ELF-1 (cell line): ENCODE measurements at regions not wholly inside any gene's neighbourhood (a gene's known extent, or its start where the extent isn't known, plus 50 kb on each side); places are given as distances from the start of the nearest gene placed in this dataset.
A peak's percentile ranks its signal among the peaks of the same experiment; 100 is the strongest.
"Not testable (repeated sequence)": the region's sequence is repeated elsewhere in the genome, so short reads cannot be mapped to it uniquely, and the experiment has no call there.

ENCODE experiments used
- DNase-seq: peaks from one replicate; pipeline ENCODE4 v3.0.0-alpha.2; 2016; ENCODE audit warnings: low read depth, low spot score

DNA sequence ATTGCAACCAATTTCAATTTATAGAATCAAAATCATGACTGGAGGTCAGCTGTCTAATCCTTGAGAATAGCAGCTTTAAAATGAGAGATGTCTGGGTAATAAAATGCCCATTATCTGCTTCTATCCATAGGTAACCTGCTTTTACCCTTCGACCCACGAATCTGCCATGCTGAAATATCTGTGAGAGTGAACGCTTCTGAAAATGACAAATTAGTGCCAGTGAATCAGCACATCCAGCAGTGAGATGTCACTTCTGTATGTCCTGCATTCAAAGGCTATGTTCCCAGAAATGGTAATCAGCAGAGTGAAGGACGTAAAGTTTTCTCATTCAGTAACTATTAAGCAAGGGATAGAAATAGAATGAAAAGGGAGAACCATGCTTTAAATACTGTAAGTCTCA is 532.4 kb upstream of the ITGA1 start:
- DNase-seq = no peak

DNA sequence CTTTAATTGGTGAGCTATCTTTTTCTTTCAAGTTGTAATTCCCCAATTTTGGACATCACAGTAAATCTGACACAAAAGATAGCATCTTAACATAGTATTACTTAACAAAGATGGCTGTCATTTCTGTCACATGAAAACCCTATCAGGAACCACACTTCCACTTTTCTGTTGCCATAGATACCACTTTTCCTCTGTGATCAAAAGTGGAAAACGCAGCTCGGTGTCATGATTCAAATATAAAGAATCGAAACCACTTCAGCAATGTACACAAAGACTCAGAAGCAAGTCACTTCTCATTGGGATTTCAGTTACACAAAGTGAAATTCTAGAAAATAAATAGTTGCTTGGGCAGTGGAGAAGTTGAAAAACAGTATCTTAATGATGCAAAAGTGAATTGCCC is 524.9 kb upstream of the ITGA1 start:
- DNase-seq = no peak

DNA sequence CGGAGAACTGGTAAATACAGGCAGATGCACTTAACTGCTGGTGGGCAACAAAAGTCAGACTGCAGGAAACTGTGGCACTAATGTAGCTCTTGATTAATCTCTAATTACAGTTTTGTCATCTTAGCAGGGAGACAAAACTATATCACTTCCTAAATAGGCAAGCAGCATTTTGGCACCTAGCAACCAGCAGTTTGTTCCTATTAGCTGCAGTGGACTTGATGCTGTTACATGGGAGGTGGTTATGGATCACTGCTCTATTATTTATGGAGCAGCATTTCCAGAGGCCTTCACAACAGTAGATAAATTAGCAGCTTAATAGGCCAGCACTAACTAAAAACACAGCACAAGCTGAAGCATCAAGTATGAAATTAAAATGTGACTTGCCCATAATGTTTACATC is 518.3 kb upstream of the ITGA1 start:
- no peak for DNase-seq

DNA sequence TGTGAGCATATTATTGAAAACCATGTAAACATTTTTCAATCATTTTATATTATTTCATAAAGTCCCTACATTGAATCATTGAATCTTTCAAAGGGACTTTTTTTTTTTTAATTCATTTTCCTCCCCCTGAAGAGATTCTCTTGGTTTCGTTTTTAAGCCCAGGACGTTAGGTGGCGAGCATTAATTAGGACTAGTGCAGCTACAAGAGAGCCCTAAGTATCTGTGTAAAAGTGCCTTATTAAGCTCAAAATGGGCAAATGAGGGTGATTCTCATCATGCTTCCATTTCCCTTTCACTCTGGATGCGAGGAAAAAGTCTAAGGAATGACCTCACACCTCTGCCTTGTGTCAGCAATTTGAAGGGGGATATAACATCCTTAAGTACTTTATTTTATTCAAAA is 517.9 kb upstream of the ITGA1 start:
- no peak for DNase-seq

DNA sequence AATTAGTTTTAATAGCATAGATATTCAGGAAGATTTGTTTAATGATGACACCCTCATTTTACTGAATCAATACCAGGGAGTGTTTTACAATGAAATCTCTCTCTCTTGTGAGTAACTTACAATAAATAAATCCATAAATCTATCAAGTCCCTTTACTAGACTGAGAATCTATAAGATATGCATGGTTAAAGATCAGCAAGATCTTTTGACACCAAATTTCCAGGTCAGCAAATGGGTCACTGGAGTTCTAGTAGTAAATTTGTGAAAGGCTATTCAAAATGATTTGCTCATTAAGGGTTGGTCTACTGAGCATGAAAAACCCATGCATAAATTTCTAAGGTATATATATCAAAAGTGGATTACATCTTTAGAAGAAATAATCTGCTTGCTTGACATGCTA is 512.1 kb upstream of the ITGA1 start:
- DNase-seq = no peak

DNA sequence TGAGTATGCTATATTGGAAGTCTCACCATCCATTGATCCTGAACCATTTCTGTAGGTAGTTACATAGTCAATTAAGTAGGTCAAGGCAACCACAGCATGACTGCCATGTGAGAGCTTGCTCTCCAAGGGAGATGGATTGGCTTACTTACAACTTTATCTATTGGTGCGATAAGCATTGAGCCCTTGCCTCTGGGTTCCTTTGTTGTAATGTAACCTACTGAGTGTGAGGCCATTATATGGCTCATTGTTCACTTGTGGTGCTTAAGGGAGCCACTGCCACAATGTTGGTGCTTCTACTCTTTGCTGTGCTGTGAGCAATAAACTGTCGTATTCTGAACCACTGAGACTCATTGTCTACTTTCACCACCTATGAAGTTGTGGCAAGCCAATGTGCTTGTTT is 510.6 kb upstream of the ITGA1 start:
- DNase-seq = no peak

DNA sequence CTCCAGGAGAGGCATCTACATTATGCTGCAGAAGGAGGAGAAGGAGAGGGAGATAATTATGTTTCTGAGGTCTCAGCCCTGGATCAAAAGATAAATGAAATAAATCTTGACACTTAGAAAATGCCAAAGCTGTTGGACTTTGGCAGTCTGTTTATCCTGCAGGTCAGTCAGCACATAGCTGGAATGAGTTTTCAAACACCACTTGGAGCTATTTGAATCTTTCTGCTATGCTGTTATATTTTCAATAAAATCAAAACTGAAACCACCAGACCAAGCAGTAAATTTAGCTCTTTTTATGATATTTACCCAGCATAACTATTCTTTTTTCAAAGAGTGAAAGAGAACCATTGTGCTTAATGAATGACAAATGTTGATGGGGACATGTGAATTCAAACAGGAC is 505.1 kb upstream of the ITGA1 start:
- DNase-seq = no peak

DNA sequence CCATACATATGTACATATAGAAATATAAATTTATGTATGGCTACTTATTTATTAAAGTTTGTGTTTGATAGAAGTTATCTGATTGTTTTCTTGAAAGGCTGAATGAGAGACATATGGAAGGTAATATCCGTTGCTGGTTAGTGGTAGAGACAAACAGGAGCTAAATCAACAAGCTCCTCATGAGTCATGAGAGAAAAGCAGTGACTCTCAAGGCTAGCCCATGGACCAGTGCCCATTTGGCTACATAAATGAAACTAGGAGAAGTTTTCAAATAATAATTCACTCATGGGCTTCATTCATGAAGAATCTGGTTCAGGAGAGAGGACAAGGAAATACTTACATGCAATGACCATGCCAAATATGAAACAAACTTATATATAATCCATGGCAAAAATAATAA is 504.5 kb upstream of the ITGA1 start:
- no peak for DNase-seq

DNA sequence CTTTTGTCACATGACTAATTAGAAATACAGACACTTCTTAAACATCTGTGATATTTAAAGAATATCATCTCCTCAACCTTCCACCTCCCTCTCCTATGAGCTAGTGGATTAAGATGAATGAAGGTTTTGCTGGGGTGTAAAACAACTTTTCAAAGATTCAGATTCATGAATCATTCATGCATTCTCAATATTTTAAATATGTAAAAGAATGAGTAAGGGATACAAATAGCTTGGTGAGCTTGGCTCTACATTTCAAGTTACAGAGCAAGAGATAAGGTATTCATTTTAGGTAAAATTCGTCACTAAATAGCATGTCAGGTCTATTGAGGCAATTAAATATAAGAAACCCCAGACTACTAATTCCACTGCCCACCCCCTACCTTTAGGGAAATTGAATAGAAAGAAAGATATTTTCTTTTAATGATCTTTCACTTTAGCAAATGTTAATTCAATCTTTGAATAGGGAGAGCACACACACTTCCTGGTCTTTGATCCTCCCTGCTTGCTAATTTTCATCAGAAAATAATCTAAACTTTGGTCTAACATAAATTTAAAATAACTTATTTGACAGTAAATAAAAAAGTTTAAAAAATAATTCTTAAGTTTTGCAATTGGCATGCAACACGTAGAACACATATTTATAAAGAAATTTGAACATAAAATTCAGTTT is 486.9 kb upstream of the ITGA1 start:
- no peak for DNase-seq

DNA sequence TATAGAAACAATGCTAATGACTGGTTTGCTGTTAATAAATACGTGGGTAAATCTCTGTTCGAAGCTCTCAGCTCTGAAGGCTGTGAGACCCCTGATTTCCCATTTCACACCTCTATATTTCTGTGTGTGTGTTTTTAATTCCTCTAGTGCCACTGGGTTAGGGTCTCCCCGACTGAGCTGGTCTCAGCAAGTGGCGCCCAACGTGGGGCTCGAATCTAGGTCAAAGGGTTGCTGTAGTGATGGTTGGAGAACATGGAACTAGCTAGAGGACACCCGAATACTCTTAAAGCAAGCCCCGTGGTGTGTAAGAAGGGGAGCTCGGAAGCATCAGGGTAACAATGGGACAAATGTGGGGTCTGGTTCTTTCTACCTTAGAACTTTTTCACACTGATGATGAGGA is 482.9 kb upstream of the ITGA1 start:
- not testable (repeated sequence) for DNase-seq

DNA sequence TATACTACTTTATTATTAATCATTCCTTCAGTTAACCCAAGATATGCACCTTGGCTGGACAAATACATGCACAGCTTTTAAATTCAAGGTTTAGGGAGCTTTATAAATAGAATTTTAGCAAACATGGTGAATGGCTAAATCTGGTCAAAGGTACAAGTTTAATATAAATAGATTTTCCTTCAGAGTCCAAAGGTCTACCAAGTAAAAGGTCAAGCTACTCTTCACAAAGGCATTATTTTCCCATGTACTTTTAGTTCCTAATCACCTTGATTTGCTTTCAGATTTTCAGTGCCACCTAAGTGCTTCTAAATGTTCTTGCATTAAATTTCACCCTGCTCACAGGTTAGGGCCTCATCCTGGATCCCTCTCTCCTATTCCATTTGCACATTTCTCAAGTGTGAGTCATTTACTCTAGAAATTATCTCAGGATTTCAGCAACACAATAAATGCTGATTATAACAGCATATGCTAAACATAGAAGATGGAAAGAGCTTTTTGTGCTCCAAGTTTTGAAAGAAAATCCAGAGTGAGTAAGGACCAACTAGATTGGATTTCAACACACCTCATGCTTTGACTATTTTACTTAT is 459.4 kb upstream of the ITGA1 start:
- DNase-seq = no peak

DNA sequence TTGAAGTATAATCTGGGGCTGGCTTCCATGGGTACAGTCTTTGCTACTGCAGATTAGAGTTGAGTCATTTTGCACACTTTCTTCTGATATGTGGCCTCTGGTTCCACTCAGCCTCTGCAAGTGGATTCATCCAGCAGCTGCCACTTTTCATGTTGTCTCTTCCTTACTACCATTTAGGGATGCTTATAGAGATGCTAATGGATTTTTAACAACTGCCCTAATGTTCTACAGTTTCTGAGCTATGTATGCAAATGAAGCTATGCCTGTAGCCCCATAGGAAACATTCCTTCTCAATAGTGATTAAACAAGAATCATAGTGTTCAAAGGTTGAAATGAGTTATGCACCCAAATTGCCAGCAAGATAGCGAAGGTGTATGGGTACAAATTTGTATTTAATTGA is 456.0 kb upstream of the ITGA1 start:
- DNase-seq = no peak

DNA sequence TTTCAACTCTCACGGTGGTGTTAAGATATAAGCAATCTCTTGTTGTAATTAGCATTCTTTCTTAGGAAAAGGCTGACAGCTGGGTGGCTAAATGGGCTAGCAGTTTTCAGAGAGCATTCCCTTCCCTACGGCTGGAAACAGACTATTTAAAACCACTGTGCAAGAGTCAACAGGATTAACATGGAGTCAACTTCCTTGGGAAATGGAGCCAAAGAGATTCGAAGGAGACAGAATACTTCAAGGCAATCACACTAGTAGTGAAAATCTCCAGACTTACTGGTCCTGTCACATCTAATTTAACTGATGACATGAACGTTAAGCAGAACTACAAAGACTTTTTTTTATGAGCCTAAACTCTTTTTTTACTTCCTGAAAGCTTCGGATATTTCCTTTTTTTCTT is 453.3 kb upstream of the ITGA1 start:
- DNase-seq = peak; percentile 24

DNA sequence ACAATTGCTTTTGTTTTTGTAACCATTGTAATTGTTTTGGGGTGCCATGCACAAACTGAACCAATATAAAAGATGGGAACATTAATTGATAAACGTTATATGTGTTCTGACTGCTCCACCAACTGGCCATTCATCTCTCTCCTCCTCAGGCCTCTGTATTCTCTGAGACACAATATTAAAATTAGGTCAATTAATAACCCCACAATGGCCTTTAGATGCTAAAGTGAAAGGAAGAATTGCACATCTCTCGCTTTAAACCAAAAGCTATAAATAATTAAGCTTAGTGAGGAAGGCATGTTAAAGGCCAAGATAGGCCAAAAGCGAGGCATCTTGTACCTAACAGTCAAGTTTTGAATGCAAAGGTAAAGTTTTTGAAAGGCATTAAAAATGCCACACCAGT is 448.4 kb upstream of the ITGA1 start:
- no peak for DNase-seq

DNA sequence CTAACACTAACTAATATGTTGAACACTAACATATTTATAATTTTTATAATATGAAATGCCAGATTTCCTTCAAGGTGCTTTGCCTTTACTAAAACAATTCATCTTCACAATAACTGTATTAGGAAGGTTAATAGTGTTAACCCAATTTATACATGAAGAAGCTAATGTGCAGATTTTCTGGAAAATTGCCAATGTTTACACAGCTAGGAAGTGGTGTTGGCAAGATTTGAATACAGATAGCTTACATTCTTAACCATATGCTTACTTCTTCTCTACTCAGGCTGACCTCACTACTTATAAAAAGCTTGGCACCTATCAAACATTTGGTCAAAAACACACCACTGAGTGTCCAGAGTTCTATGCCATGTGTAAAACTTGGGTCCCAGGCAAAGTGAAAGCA is 445.4 kb upstream of the ITGA1 start:
- DNase-seq = no peak

DNA sequence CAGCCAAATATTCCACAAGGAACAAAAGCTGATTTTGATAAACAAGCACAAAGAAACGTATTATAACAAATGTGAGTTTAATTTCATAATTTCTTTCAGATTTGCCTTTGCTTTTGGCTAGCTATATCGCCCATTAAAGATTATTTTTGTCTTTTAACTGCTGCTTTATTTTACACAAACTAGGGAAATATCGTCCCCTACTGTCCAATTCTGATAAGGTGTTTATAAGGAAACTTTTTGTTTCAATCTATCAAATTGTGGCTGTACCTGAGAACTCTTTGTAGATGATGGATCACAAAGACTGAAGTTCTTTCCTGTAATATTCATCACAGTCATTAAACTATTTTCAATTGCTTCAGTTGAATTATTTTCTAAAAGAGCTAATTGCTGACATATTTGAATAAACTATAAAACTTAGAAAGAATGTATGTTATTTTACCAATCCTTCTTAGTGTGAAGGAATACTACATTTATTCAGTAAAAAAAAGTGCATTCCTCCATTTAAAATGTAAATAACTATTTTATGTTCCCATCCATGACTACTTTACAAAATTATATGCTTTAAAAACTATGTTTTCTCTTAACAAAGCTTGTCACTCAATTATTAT is 431.3 kb upstream of the ITGA1 start:
- no peak for DNase-seq

DNA sequence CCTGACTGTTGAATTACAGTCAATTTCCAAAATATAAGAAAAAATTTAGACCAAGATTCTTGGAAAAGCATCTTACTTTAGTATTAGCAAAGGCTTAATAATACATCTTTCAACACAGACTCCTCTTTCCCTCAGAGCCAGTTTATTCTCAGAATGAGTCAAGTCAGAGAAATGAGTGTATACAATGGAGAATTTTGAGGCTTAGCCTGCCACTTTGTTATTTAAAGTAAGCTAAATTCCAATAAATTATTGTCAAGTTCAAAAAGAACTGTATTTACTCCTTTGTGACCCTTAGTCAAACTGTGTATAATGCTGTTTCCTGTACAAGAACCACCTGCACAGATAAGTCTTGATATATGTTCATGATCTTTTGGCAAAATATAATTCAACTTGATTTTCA is 428.5 kb upstream of the ITGA1 start:
- no peak for DNase-seq

DNA sequence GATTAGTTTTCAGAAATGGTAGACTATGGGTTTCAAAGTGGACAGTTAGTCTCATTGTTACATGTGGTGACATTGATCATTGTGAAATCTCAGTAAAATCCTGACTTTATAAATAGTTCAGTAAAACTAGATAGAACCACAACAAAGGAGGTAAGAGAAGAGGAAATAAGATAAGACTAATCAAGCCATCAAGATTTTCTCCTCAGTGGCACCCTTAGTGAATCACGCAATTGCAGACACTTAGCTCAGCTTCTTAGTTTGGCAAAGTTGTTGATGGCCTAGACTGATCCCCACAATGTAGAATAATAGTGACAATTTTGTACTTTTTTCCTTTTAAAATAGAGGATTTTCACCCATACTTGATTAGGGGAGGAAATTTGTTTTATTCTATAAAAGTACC is 426.7 kb upstream of the ITGA1 start:
- DNase-seq = no peak

DNA sequence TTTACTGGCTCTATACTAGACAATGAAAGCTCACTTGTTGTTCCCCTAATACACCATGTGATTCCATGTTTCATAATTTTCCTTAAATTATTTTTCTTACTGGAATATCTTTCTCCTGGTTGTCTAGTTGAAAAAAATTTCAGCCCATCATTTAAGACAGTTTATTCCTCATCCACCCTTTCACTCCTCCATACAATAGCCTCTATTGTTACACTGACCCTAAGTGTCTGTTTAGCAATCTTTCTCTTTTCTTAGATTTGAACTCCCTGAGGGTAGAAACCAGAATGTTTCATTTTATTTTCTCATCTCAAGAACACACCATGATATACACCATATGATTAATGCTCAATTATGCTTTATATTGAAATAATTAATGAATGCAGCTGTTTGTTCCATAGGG is 413.4 kb upstream of the ITGA1 start:
- DNase-seq = no peak

DNA sequence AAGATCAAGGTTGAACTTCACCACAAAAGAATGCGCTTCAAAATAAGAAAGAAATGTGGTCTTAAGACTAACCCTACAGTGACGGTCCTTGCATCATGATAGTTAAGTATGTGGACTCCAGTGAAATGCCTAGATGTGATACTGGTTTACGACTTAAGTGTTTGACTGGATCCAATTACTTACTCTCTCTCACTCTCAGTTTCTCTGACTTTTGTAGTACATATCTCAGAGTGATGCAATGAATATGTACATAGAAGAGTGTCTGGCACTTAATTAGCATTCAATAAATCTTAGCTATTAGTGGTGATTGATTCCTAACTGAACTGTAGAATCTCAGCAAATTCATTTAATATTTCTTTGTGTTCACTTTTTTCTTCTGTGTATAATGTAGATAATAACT is 411.7 kb upstream of the ITGA1 start:
- no peak for DNase-seq

DNA sequence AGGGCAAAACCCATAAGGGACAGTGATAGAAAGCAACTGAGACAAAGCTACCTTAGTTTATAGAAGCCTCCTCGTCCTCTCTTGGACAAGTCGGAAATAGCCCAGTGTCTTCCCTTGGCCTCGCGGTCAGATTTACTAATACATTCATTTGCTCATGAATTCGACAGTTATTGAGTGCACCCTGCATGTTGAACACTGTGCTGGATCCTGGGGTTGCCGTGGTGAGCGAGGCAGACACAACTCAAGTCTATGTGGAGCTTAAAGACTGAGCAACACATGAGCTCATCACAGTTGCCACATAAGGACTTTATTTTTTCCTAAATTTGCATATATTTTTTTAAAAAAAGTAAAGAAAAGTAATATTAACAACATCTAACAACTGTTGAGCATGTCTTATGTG is 411.1 kb upstream of the ITGA1 start:
- no peak for DNase-seq

DNA sequence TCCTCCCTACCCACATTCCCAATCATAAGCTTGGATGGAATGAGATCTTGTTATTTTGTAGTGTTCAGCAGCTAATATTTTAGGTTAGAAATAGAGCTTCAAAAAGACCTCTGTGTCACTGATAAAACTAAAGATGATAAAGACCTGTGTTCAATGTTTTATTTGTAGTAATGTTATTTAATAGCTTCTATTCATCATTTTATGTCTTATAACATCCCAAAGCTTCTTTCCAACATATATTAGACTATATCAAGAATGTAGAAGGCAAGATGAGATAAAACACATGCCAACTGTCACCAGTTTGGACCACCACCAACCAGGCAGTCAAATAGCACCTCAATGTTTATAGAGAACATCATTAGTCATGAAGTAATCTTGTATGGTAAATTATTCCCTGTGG is 409.5 kb upstream of the ITGA1 start:
- no peak for DNase-seq

DNA sequence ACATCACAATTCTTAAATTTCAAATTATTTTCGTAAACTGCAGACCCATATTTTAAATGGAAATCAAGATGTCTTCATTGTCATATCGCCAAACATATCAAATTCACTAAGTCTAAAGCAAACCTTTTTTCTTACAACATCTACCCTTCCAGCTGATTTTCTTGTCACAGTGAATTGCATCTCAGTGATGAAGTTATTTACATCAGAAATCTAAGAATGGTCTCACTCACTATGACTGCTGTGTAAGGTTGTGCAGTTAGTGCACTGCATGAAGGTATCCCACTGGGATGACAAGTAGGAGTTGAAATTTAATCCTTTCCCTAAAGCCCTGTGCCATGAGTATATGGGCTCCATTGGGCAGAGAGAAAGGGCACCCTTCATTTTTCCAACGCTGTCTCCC is 399.4 kb upstream of the ITGA1 start:
- DNase-seq = no peak

DNA sequence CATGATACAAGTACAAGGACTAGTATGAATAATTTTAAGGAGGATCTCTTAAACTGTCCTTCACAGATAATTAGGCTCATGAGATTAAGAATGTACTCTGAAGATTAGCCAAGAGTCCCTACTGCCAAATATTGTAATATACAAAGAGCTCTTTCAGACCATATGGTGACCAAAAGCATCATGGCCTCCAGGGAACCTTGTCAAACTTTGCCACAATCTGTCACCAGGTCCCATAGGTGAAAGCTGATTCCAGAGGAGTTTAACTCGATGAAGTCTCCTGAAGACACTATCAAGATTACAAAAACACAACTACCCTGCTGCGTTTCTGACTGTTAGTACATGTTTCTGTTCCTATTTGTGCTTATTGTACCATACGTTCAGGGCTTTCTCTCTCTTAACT is 395.4 kb upstream of the ITGA1 start:
- DNase-seq = no peak
